GM12864 (cell line): ENCODE measurements at regions not wholly inside any gene's neighbourhood (a gene's known extent, or its start where the extent isn't known, plus 50 kb on each side); places are given as distances from the start of the nearest gene placed in this dataset.

ENCODE experiments used
- DNase-seq: peaks from one replicate; pipeline ENCODE4 v3.0.0-alpha.2; 2011; ENCODE audit warnings: low read depth
- H3K4me3 ChIP-seq: 2 replicates; pipeline ENCODE4 v1.5.1; 2011; ENCODE audit warnings: mild to moderate bottlenecking, low read depth, low read length, control low read depth
- CTCF ChIP-seq: IDR thresholded peaks from 2 replicates; pipeline ENCODE4 v1.5.1; 2011; ENCODE audit warnings: low read depth, mild to moderate bottlenecking, moderate library complexity, low read length, control low read depth, inconsistent platforms; ENCODE audit errors: missing control alignments

- H3K4me3 ChIP-seq: no peak overlapping the region
- no peak for DNase-seq
- no peak for TF ChIP-seq CTCF
Measured at GRCh38 chr1:233516732-233517131, 97.2 kb upstream of the KCNK1 start.

DNA sequence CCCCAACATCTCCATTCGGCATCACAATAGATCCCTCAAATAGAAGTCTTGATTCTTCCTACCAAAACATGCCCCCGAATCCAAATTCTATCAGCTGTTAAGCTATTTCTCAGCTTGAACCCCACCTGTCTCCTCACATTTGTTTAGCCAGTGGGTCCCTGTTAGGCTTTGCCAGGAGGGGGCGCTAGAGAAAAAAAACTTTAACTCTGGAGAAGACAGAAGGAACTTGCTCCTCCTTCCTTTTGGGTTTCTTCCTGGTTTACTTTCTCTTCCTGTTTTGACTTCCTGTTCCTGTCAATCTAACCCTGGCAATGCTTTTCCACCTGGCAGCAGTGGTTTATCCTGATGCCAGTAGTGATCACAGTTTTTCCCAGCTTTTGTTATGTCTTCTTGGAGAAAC is 95.6 kb upstream of the KCNK1 start:
- no peak overlapping the region for H3K4me3 ChIP-seq
- TF ChIP-seq CTCF: peak; percentile 61
- DNase-seq: peak; percentile 15

- no peak for TF ChIP-seq CTCF
- no peak for DNase-seq
- H3K4me3 ChIP-seq: no peak overlapping the region
Measured at GRCh38 chr1:233520261-233521191, 93.4 kb upstream of the KCNK1 start.

- DNase-seq: no peak
- no peak for TF ChIP-seq CTCF
- H3K4me3 ChIP-seq: no peak overlapping the region
Measured at GRCh38 chr1:233523047-233523446, 90.9 kb upstream of the KCNK1 start.

DNA sequence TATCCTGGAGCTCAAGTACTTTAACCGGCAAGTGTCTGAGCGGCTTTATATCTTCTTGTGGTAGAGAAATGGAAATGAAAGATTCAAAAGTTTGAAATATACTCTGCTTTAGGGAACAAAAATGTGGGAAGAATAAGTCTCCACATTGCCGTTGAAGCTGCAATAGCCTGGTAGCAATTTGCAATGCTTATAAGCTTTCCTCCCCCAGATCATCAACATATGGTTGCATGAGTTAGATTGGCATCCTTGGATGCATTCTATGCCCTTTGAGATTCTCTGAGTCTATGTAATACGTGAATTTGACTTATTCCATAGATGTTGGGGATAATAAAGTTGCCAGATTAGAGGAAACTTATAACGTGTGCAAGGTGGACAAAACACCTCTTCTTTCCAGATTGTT is 86.1 kb upstream of the KCNK1 start:
- no peak overlapping the region for H3K4me3 ChIP-seq
- no peak for TF ChIP-seq CTCF
- DNase-seq: no peak

GRCh38 chr1:233530665-233531386 is 83.1 kb upstream of the KCNK1 start:
- H3K4me3 ChIP-seq: no peak overlapping the region
- DNase-seq: no peak
- TF ChIP-seq CTCF: no peak
